ENCODE measurements at regions not wholly inside any gene's neighbourhood (a gene's known extent, or its start where the extent isn't known, plus 50 kb on each side); places are given as distances from the start of the nearest gene placed in this dataset.

DNA sequence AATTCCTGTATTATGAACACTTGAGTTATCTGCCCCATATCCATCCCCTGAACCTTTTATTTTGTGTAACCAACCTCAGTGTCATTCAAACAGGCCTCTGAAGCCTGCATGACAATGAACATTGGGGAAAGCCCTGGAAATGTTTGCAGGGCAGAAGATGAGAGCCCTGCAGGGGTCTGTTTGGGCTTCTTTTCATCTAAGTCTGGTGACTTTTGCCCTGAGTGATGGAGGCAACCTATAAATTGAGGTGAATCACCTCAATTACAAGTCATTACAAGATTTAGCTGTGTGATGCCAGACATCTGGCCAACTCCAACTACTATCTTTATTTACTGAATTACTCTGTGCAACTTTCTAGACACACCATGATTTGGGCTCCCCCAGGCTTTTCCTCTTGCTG, 189.2 kb downstream of the MAF start:
- POLR2A ChIA-PET, result no interaction called here
- BruUV-seq (replicated peaks), result no TSS peak
- Histone ChIP-seq H3K9me1 (ENCODE audit: control insufficient read depth, insufficient read depth, low read length) (no peaks in the 10 kb centered on the region), H3K4me3 (no peak overlapping the region), H3K9ac (ENCODE audit: insufficient read depth in 1 of 2, low read depth in 2 of 2, low read length in 2 of 2) (no peak overlapping the region), H3K27ac (ENCODE audit: extremely low read depth, low read depth, low read length) (no peak overlapping the region), H3K36me3 (ENCODE audit: control insufficient read depth, insufficient read depth, low read length) (no peaks in the 10 kb centered on the region), H4K20me1 (replicated peaks; ENCODE audit: control insufficient read depth, insufficient read depth, low read length) (no peaks in the 10 kb centered on the region), H3K27me3 (ENCODE audit: control insufficient read depth in 2 of 2, insufficient read depth in 2 of 2, low read length in 2 of 2) (peaks cover 4 to 12% of the 10 kb centered on the region in 2 experiments; a peak in 3 of 5 replicates), H3K4me1 (replicated peaks in 1 of 2; ENCODE audit: control insufficient read depth in 2 of 2, insufficient read depth in 2 of 2, low read length in 2 of 2) (peaks cover 0 to 11% of the 10 kb centered on the region in 2 experiments; a peak in 3 of 5 replicates), H2AFZ (ENCODE audit: low read depth, low read length) (peak overlapping the region; percentile 76; the same call in 1 of the 2 replicates), H3K79me2 (ENCODE audit: control insufficient read depth, insufficient read depth, low read length) (no peaks in the 10 kb centered on the region), H3K9me3 (replicated peaks; ENCODE audit: control insufficient read depth, insufficient read depth, low read depth, low read length) (peaks cover 4% of the 10 kb centered on the region; the same call in 1 of the 2 replicates), H3K4me2 (ENCODE audit: insufficient read depth, low read length) (no peak overlapping the region)
- in situ Hi-C loops (cut with MboI), result no loop called here
- no peak for FAIRE-seq
- DNase-seq (ENCODE audit: extremely low read depth in 1 of 4, low spot score in 3 of 4), result no peak
- no peak for ATAC-seq
- intact Hi-C loops (cut with micrococcal nuclease), result no loop called here
- no peak for TF ChIP-seq PYGO2 (tag; IDR thresholded peaks at IDR 0.05)
- no peak for TF ChIP-seq POLR2AphosphoS5 (IDR thresholded peaks at IDR 0.05; ENCODE audit: control insufficient read depth, insufficient read depth, low read depth, low read length)
- no peak for TF ChIP-seq POLR2B (IDR thresholded peaks at IDR 0.05; ENCODE audit: low read depth, partially characterized antibody)
- TF ChIP-seq ZC3H11A (IDR thresholded peaks at IDR 0.05; ENCODE audit: low read depth, low read length), result no peak
- TF ChIP-seq KAT7 (CRISPR knock-in tag; IDR thresholded peaks at IDR 0.05; ENCODE audit: borderline replicate concordance), result no peak
- TF ChIP-seq ZNF57 (CRISPR knock-in tag; IDR thresholded peaks at IDR 0.05), result no peak
- TF ChIP-seq HDGF (IDR thresholded peaks at IDR 0.05), result no peak
- no peak for TF ChIP-seq TSC22D4 (tag; IDR thresholded peaks at IDR 0.05)
- TF ChIP-seq MTF1 (CRISPR knock-in tag; IDR thresholded peaks at IDR 0.05; ENCODE audit: borderline replicate concordance), result no peak
- TF ChIP-seq ZFP91 (CRISPR knock-in tag; IDR thresholded peaks at IDR 0.05), result no peak
- no peak for TF ChIP-seq CXXC5 (CRISPR knock-in tag; IDR thresholded peaks at IDR 0.05)
- TF ChIP-seq, protein P1, sequence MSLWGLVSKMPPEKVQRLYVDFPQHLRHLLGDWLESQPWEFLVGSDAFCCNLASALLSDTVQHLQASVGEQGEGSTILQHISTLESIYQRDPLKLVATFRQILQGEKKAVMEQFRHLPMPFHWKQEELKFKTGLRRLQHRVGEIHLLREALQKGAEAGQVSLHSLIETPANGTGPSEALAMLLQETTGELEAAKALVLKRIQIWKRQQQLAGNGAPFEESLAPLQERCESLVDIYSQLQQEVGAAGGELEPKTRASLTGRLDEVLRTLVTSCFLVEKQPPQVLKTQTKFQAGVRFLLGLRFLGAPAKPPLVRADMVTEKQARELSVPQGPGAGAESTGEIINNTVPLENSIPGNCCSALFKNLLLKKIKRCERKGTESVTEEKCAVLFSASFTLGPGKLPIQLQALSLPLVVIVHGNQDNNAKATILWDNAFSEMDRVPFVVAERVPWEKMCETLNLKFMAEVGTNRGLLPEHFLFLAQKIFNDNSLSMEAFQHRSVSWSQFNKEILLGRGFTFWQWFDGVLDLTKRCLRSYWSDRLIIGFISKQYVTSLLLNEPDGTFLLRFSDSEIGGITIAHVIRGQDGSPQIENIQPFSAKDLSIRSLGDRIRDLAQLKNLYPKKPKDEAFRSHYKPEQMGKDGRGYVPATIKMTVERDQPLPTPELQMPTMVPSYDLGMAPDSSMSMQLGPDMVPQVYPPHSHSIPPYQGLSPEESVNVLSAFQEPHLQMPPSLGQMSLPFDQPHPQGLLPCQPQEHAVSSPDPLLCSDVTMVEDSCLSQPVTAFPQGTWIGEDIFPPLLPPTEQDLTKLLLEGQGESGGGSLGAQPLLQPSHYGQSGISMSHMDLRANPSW (CRISPR knock-in tag; IDR thresholded peaks at IDR 0.05), result no peak
- TF ChIP-seq XRCC3 (IDR thresholded peaks at IDR 0.05), result no peak
- TF ChIP-seq ETS2 (tag; IDR thresholded peaks at IDR 0.05; ENCODE audit: borderline replicate concordance, poor library complexity, severe bottlenecking), result no peak
- CTCF ChIA-PET (ENCODE audit: low intra/inter-chr PET ratio), result no interaction called here
